Activated CD4-positive, CD25-positive, alpha-beta regulatory T cell treated with anti-CD3 and anti-CD28 coated beads, Interleukin-2, amount 50 U/mL, for 24 hours (primary cell): ENCODE measurements at regions not wholly inside any gene's neighbourhood (a gene's known extent, or its start where the extent isn't known, plus 50 kb on each side); places are given as distances from the start of the nearest gene placed in this dataset.

Experiments used
- ATAC-seq, 2 donors: fragments of 150-1000 bp; cut with Tn5 transposase; one replicate each; pipeline ENCODE4 v1.10.0; 2021; ENCODE audit warnings: mild to moderate bottlenecking in 1 of 2, moderate library complexity in 1 of 2

- ATAC-seq: no peak
These were observed 273.3 kb downstream of the FZD1 start for GRCh38 chr7:91537260-91538152.

- ATAC-seq: no peak
These were observed 277.4 kb downstream of the FZD1 start for GRCh38 chr7:91541641-91542040.

GRCh38 chr7:91543646-91544045 lies 279.4 kb downstream of the FZD1 start:
- ATAC-seq: no peak

- ATAC-seq: no peak
These were observed 285.6 kb downstream of the FZD1 start for GRCh38 chr7:91549878-91550277.

- ATAC-seq: no peak
These were observed 286.7 kb downstream of the FZD1 start for GRCh38 chr7:91550931-91551330.

GRCh38 chr7:91551377-91552175 lies 287.3 kb downstream of the FZD1 start:
- no peak for ATAC-seq

GRCh38 chr7:91553410-91553895 lies 289.2 kb downstream of the FZD1 start:
- no peak for ATAC-seq

GRCh38 chr7:91554883-91555282 lies 290.6 kb downstream of the FZD1 start:
- no peak for ATAC-seq

GRCh38 chr7:91556239-91556638 lies 292.0 kb downstream of the FZD1 start:
- ATAC-seq: no peak

GRCh38 chr7:91556956-91557650 lies 292.9 kb downstream of the FZD1 start:
- ATAC-seq: no peak

- no peak for ATAC-seq
These were observed 293.7 kb downstream of the FZD1 start for GRCh38 chr7:91557789-91558404.

GRCh38 chr7:91559947-91560346 lies 295.7 kb downstream of the FZD1 start:
- ATAC-seq: no peak

- no peak for ATAC-seq
These were observed 299.9 kb downstream of the FZD1 start for GRCh38 chr7:91564101-91564500.

- no peak for ATAC-seq
These were observed 300.3 kb downstream of the FZD1 start for GRCh38 chr7:91564541-91564940.

- no peak for ATAC-seq
These were observed 301.5 kb downstream of the FZD1 start for GRCh38 chr7:91565499-91566401.

GRCh38 chr7:91566402-91566732 lies 302.1 kb downstream of the FZD1 start:
- ATAC-seq: no peak

GRCh38 chr7:91567081-91568012 lies 303.1 kb downstream of the FZD1 start:
- ATAC-seq: no peak

- no peak for ATAC-seq
These were observed 303.9 kb downstream of the FZD1 start for GRCh38 chr7:91568138-91568537.

- no peak for ATAC-seq
These were observed 305.7 kb downstream of the FZD1 start for GRCh38 chr7:91569728-91570457.

- no peak for ATAC-seq
These were observed 306.3 kb downstream of the FZD1 start for GRCh38 chr7:91570560-91570959.
